ENCODE measurements at regions not wholly inside any gene's neighbourhood (a gene's known extent, or its start where the extent isn't known, plus 50 kb on each side); places are given as distances from the start of the nearest gene placed in this dataset.

- TF ChIP-seq CTCF (IDR thresholded peaks at IDR 0.05; ENCODE audit: poor library complexity, severe bottlenecking) (no peak), EP300 (conservative IDR thresholded peaks at IDR 0.05; ENCODE audit: poor library complexity, severe bottlenecking) (no peak), EZH2 (IDR thresholded peaks at IDR 0.05; ENCODE audit: borderline replicate concordance, insufficient read depth, low read length, poor library complexity, severe bottlenecking) (no peak), RAD21 (conservative IDR thresholded peaks at IDR 0.05) (no peak), TAF1 (IDR thresholded peaks at IDR 0.05; ENCODE audit: low read depth) (no peak), POLR2AphosphoS5 (IDR thresholded peaks at IDR 0.05) (no peak), REST (IDR thresholded peaks at IDR 0.05; ENCODE audit: borderline replicate concordance) (no peak), SMC3 (conservative IDR thresholded peaks at IDR 0.05; ENCODE audit: poor library complexity) (no peak), MXI1 (conservative IDR thresholded peaks at IDR 0.05; ENCODE audit: poor library complexity, severe bottlenecking) (no peak)
These were observed 303.1 kb upstream of the SORL1-AS1 start for GRCh38 chr11:121755906-121756305.

Data from neural cell (in vitro differentiated cells).